Smooth muscle cell (in vitro differentiated cells): ENCODE measurements at regions not wholly inside any gene's neighbourhood (a gene's known extent, or its start where the extent isn't known, plus 50 kb on each side); places are given as distances from the start of the nearest gene placed in this dataset.

Source experiments
- DNase-seq: peaks from one replicate; lab custom pipeline; 2025; ENCODE audit not compliant: unreplicated experiment; lab: John Stamatoyannopoulos, UW
- H2AFZ ChIP-seq: fragments of 200-600 bp; sonication (generic); 2 replicates; pipeline ENCODE4 v1.6.0; 2016; ENCODE audit warnings: antibody characterized with exemption, low read depth, mild to moderate bottlenecking
- H3F3A ChIP-seq: fragments of 200-600 bp; sonication (generic); 2 replicates; pipeline ENCODE4 v1.6.0; 2017; ENCODE audit warnings: antibody characterized with exemption, low read depth
- H3K27ac ChIP-seq: fragments of 200-600 bp; sonication (generic); 2 replicates; pipeline ENCODE4 v1.5.1; 2016; ENCODE audit warnings: low read depth, mild to moderate bottlenecking
- H3K27me3 ChIP-seq: fragments of 200-600 bp; sonication (generic); 2 replicates; pipeline ENCODE4 v1.6.1; 2016; ENCODE audit warnings: low read depth, mild to moderate bottlenecking
- H3K36me3 ChIP-seq: fragments of 200-600 bp; sonication (generic); 2 replicates; pipeline ENCODE4 v1.5.1; 2016; ENCODE audit warnings: low read depth
- H3K4me1 ChIP-seq: fragments of 200-600 bp; sonication (generic); 2 replicates; pipeline ENCODE4 v1.5.1; 2016; ENCODE audit warnings: low read depth
- H3K4me2 ChIP-seq: fragments of 200-600 bp; sonication (generic); 2 replicates; pipeline ENCODE4 v1.6.0; 2016; ENCODE audit warnings: mild to moderate bottlenecking
- H3K4me3 ChIP-seq: fragments of 200-600 bp; sonication (generic); 2 replicates; pipeline ENCODE4 v1.5.1; 2016; ENCODE audit warnings: mild to moderate bottlenecking
- H3K79me2 ChIP-seq: fragments of 200-600 bp; sonication (generic); 2 replicates; pipeline ENCODE4 v1.6.0; 2016; ENCODE audit warnings: low read depth, mild to moderate bottlenecking
- H3K9ac ChIP-seq: fragments of 200-600 bp; sonication (generic); 2 replicates; pipeline ENCODE4 v1.6.0; 2016; ENCODE audit warnings: low read depth
- H3K9me3 ChIP-seq: fragments of 200-600 bp; sonication (generic); replicated peaks from 2 replicates; pipeline ENCODE4 v1.5.1; 2016; ENCODE audit warnings: low read depth
- H4K20me1 ChIP-seq: fragments of 200-600 bp; sonication (generic); 2 replicates; pipeline ENCODE4 v1.6.0; 2016; ENCODE audit warnings: low read depth
- CTCF ChIP-seq: fragments of 200-600 bp; sonication (generic); IDR thresholded peaks from 2 replicates; pipeline ENCODE4 v1.5.1; 2017; ENCODE audit warnings: borderline replicate concordance, mild to moderate bottlenecking, antibody characterized with exemption; ENCODE audit not compliant: insufficient read depth, poor library complexity, severe bottlenecking
- WGBS: methylation state at CpG from one replicate; pipeline ENCODE4 v1.1.7; 2016; ENCODE audit warnings: low lambda C conversion rate; 5-methylcytosine and 5-hydroxymethylcytosine counted together

- H3K4me2 ChIP-seq = no peak overlapping the region
- H4K20me1 ChIP-seq = no peaks in the 10 kb centered on the region
- H3K9ac ChIP-seq = no peak overlapping the region
- no peaks in the 10 kb centered on the region for H3K4me1 ChIP-seq
- H3K27me3 ChIP-seq = no peaks in the 10 kb centered on the region
- H3K27ac ChIP-seq = no peak overlapping the region
- H2AFZ ChIP-seq = no peak overlapping the region
- H3K4me3 ChIP-seq = no peak overlapping the region
- no peaks in the 10 kb centered on the region for H3F3A ChIP-seq
- H3K9me3 ChIP-seq = no peaks in the 10 kb centered on the region
- no peaks in the 10 kb centered on the region for H3K79me2 ChIP-seq
- no peaks in the 10 kb centered on the region for H3K36me3 ChIP-seq
- no peak for DNase-seq
- no peak for TF ChIP-seq CTCF
Observed at GRCh38 chr12:111130336-111130735, 210.0 kb upstream of the MYL2 start.

- no peaks in the 10 kb centered on the region for H4K20me1 ChIP-seq
- no peaks in the 10 kb centered on the region for H3F3A ChIP-seq
- TF ChIP-seq CTCF = no peak
- no peak overlapping the region for H3K4me3 ChIP-seq
- no peak for DNase-seq
- H3K4me2 ChIP-seq = no peak overlapping the region
- H3K4me1 ChIP-seq = no peaks in the 10 kb centered on the region
- no peak overlapping the region for H3K27ac ChIP-seq
- no peaks in the 10 kb centered on the region for H3K36me3 ChIP-seq
- H3K9ac ChIP-seq = no peak overlapping the region
- H3K9me3 ChIP-seq = no peaks in the 10 kb centered on the region
- WGBS = 90% methylated on average over 3 of the region's 3 CpGs
- H2AFZ ChIP-seq = no peak overlapping the region
- no peaks in the 10 kb centered on the region for H3K79me2 ChIP-seq
- no peaks in the 10 kb centered on the region for H3K27me3 ChIP-seq
Observed at GRCh38 chr12:111129149-111129767, 208.9 kb upstream of the MYL2 start.

GRCh38 chr12:111126331-111126730, 206.0 kb upstream of the MYL2 start:
- no peak for DNase-seq
- H2AFZ ChIP-seq = no peak overlapping the region
- H3K79me2 ChIP-seq = no peaks in the 10 kb centered on the region
- H3K9ac ChIP-seq = no peak overlapping the region
- H3K4me3 ChIP-seq = no peak overlapping the region
- H3K4me1 ChIP-seq = no peaks in the 10 kb centered on the region
- H4K20me1 ChIP-seq = no peaks in the 10 kb centered on the region
- no peak for TF ChIP-seq CTCF
- H3K36me3 ChIP-seq = no peaks in the 10 kb centered on the region
- no peaks in the 10 kb centered on the region for H3F3A ChIP-seq
- H3K4me2 ChIP-seq = no peak overlapping the region
- H3K27me3 ChIP-seq = no peaks in the 10 kb centered on the region
- no peak overlapping the region for H3K27ac ChIP-seq
- WGBS = 50% methylated on average over 2 of the region's 2 CpGs
- no peaks in the 10 kb centered on the region for H3K9me3 ChIP-seq

GRCh38 chr12:111124183-111124582, 203.8 kb upstream of the MYL2 start:
- no peaks in the 10 kb centered on the region for H4K20me1 ChIP-seq
- no peak overlapping the region for H3K27ac ChIP-seq
- no peak for TF ChIP-seq CTCF
- H3K4me1 ChIP-seq = no peaks in the 10 kb centered on the region
- no peak for DNase-seq
- H3K9ac ChIP-seq = no peak overlapping the region
- WGBS = 76% methylated on average over 4 of the region's 4 CpGs
- H3K4me3 ChIP-seq = no peak overlapping the region
- no peaks in the 10 kb centered on the region for H3K79me2 ChIP-seq
- no peaks in the 10 kb centered on the region for H3F3A ChIP-seq
- H3K9me3 ChIP-seq = no peaks in the 10 kb centered on the region
- no peaks in the 10 kb centered on the region for H3K36me3 ChIP-seq
- no peak overlapping the region for H2AFZ ChIP-seq
- H3K27me3 ChIP-seq = no peaks in the 10 kb centered on the region
- H3K4me2 ChIP-seq = no peak overlapping the region
